Esophagus squamous epithelium (tissue), 5 donors: ENCODE measurements at regions not wholly inside any gene's neighbourhood (a gene's known extent, or its start where the extent isn't known, plus 50 kb on each side); places are given as distances from the start of the nearest gene placed in this dataset.
A peak's percentile ranks its signal among the peaks of the same experiment; 100 is the strongest.

Experiments
- DNase-seq: peaks from one replicate; lab custom pipeline; 2025; lab: John Stamatoyannopoulos, UW
- H3K27ac ChIP-seq, 4 donors: fragments of 200-600 bp; sonication (generic); one replicate each; pipeline ENCODE4 v1.5.1; 2016 to 2019; ENCODE audit warnings: mild to moderate bottlenecking in 1 of 4
- H3K27me3 ChIP-seq, 4 donors: fragments of 200-600 bp; sonication (generic); 1 replicate in 3 of 4; 2 replicates in 1 of 4; pipeline versions ENCODE4 v1.5.1 to v1.6.0; 2017 to 2021; ENCODE audit warnings: antibody characterized with exemption in 1 of 4
- H3K36me3 ChIP-seq, 3 donors: fragments of 200-600 bp; sonication (generic); one replicate each; pipeline ENCODE4 v1.5.1; 2016 to 2019
- H3K4me1 ChIP-seq, 3 donors: fragments of 200-600 bp; sonication (generic); one replicate each; pipeline ENCODE4 v1.5.1; 2017 to 2019
- H3K4me3 ChIP-seq, 4 donors: fragments of 200-600 bp; sonication (generic); 1 replicate in 3 of 4; 2 replicates in 1 of 4; pipeline ENCODE4 v1.5.1; 2016 to 2019; ENCODE audit warnings: mild to moderate bottlenecking in 2 of 4, moderate library complexity in 1 of 4
- H3K9me3 ChIP-seq, 3 donors: fragments of 200-600 bp; sonication (generic); one replicate each; pipeline ENCODE4 v1.5.1; 2016 to 2019
- POLR2A ChIP-seq, 4 donors: fragments of 450-650 bp; IDR thresholded peaks; one replicate each; pipeline ENCODE4 v1.6.1; 2017; ENCODE audit warnings: antibody characterized with exemption in 4 of 4, mild to moderate bottlenecking in 4 of 4, moderate library complexity in 3 of 4
- WGBS, 2 donors: methylation state at CpG; one replicate each; pipeline ENCODE4 v1.1.5; 2018; 5-methylcytosine and 5-hydroxymethylcytosine counted together
- intact Hi-C: fragments of 100-400 bp; cut with DNase I; formaldehyde crosslinking; loops from one replicate; pipeline ENCODE4 v1.15.0; 2022
- TF ChIP-seq, protein P1 (sequence below), 6 experiments: fragments of 450-650 bp in 4 of 6; fragments of 200-600 bp in 2 of 6; sonication (generic) in 2 of 6; IDR thresholded peaks; one replicate each; pipeline ENCODE4 v1.5.1; 2016 to 2019; ENCODE audit warnings: antibody characterized with exemption in 6 of 6, mild to moderate bottlenecking in 4 of 6, moderate library complexity in 4 of 6
- donor health status: DM: yes; HTN: yes; CAD: no.

DNA sequence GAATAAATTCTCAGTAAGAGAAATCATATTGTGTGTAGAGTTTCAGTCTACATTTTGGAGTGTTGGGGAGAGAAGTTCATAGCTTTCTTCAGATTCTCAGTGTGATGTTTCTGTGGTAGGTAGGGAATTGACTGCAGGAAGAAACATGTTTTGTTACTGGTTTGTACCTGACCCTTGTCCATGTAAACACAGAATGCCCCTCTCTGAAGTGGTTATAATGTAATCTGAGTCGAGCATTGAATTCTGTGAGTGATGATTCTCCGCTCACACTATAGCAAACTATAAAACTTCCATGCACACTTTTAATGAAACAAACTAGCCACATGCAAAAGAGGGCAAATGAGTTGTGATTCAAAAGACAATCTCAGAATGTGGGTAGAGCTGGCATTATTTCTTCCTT is 433.2 kb downstream of the USP25 start:
- H3K4me1 ChIP-seq, result no peaks in the 10 kb centered on the region
- no peaks in the 10 kb centered on the region for H3K9me3 ChIP-seq
- no peaks in the 10 kb centered on the region for H3K27me3 ChIP-seq
- TF ChIP-seq POLR2A (IDR thresholded peaks at IDR 0.05), result no peak
- TF ChIP-seq, protein P1, sequence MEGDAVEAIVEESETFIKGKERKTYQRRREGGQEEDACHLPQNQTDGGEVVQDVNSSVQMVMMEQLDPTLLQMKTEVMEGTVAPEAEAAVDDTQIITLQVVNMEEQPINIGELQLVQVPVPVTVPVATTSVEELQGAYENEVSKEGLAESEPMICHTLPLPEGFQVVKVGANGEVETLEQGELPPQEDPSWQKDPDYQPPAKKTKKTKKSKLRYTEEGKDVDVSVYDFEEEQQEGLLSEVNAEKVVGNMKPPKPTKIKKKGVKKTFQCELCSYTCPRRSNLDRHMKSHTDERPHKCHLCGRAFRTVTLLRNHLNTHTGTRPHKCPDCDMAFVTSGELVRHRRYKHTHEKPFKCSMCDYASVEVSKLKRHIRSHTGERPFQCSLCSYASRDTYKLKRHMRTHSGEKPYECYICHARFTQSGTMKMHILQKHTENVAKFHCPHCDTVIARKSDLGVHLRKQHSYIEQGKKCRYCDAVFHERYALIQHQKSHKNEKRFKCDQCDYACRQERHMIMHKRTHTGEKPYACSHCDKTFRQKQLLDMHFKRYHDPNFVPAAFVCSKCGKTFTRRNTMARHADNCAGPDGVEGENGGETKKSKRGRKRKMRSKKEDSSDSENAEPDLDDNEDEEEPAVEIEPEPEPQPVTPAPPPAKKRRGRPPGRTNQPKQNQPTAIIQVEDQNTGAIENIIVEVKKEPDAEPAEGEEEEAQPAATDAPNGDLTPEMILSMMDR (IDR thresholded peaks at IDR 0.05), result no peak
- intact Hi-C loops, result no loop called here
- H3K36me3 ChIP-seq, result no peaks in the 10 kb centered on the region
- 74 to 75% methylated on average over 2 of the region's 2 CpGs for WGBS, 2 donors
- no peak for DNase-seq
- no peak overlapping the region for H3K27ac ChIP-seq
- no peak overlapping the region for H3K4me3 ChIP-seq

DNA sequence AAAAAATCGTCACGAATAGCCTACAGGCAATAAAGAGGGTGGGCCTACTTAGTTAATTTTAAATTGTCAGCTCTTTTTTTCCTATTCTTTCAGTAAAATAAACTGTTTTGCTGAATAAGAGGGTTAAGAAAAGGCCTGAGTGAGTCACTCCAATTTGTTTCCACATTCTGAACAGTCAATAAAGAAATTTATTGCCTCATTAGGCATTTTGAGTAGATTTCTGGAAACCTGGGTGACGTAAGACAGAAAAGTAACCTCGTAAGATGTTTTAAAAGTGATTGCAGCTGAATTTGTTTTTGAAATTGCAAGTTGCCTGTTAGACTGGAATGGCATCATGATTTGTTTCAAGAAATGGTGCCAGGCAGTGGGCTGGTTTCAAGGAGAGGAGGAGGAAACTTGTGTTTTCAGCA is 439.3 kb downstream of the USP25 start:
- DNase-seq, result no peak
- peaks cover 0 to 15% (median 0%) of the 10 kb centered on the region in 3 donors for H3K4me1 ChIP-seq
- 33 to 34% methylated on average over 4 of the region's 4 CpGs for WGBS, 2 donors
- H3K4me3 ChIP-seq, result no peak overlapping the region
- H3K27ac ChIP-seq, result peak overlapping the region in 2 of 4 donors; percentile 3 to 40
- TF ChIP-seq POLR2A (IDR thresholded peaks at IDR 0.05), result no peak
- TF ChIP-seq, protein P1 (IDR thresholded peaks at IDR 0.05), result no peak
- H3K36me3 ChIP-seq, result no peaks in the 10 kb centered on the region
- intact Hi-C loops, result no loop called here
- H3K27me3 ChIP-seq, result no peaks in the 10 kb centered on the region
- no peaks in the 10 kb centered on the region for H3K9me3 ChIP-seq

DNA sequence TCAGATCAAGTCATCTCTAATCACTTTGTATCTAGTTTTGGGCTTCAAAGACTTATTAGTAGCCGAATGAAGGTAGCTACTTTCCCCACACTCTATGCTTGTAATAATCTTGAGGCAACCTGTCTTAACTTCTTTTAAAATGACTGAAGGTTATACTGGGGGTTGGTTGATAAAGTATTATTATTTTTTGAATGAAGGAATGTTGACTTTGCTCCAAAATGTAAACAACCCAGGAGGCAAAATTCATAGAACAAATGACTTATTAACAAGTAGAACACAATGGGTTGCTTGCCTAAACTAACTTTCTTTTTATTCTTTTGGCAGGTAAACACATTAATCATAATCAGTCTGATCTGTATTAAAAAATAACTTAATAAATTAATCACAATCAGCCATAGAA is 440.0 kb downstream of the USP25 start:
- DNase-seq, result no peak
- 50 to 69% methylated on average over 1 of the region's 1 CpG for WGBS, 2 donors
- H3K27me3 ChIP-seq, result no peaks in the 10 kb centered on the region
- H3K27ac ChIP-seq, result peak overlapping the region in 2 of 4 donors; percentile 3 to 40
- H3K36me3 ChIP-seq, result no peaks in the 10 kb centered on the region
- peaks cover 0 to 15% (median 0%) of the 10 kb centered on the region in 3 donors for H3K4me1 ChIP-seq
- H3K4me3 ChIP-seq, result no peak overlapping the region
- no peaks in the 10 kb centered on the region for H3K9me3 ChIP-seq
- intact Hi-C loops, result no loop called here
- TF ChIP-seq, protein P1 (IDR thresholded peaks at IDR 0.05), result no peak
- TF ChIP-seq POLR2A (IDR thresholded peaks at IDR 0.05), result no peak

DNA sequence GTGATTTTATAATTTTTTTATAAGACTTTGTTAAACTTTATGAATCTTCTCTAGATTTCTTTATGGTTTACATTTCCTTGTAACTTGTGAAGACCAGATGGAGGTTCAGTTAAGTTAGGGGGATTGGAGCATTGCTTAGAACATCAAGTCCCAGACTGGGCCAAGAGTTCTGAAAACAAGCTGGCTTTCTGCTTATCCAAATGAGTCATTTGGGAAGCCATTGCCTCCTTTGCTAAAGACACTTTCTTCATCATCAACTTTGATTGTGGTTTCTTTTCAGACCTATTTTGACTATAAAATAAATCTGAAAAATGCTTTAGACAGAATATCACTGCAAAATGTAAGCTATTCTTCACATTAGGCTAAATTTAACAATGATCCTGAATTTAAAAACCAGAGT is 446.8 kb downstream of the USP25 start:
- Histone ChIP-seq H3K27ac (no peak overlapping the region), H3K36me3 (no peaks in the 10 kb centered on the region), H3K4me3 (no peak overlapping the region), H3K4me1 (no peaks in the 10 kb centered on the region), H3K27me3 (no peaks in the 10 kb centered on the region), H3K9me3 (no peaks in the 10 kb centered on the region)
- no peak for DNase-seq
- intact Hi-C loops, result no loop called here
- TF ChIP-seq, protein P1 (IDR thresholded peaks at IDR 0.05), result no peak
- no peak for TF ChIP-seq POLR2A (IDR thresholded peaks at IDR 0.05)

DNA sequence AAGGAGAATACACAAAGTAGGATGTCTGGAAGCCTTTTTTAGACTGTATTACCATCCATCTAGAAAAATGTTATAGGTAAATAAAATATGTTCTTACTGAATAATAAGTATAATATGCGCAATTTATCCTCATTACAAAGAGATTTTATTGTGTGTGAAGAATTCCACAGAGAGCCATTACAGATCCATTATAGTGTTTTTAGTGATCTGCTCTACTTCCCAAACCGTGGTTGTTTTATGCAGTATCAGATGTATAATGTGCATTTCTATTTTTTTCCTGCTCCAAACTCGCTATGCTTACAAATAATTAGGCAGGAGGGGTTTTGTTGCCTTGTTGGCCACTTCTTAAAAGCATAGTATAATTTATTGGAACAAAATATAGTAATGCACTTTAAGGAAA is 447.8 kb downstream of the USP25 start:
- Histone ChIP-seq H3K27me3 (no peaks in the 10 kb centered on the region), H3K4me3 (no peak overlapping the region), H3K36me3 (no peaks in the 10 kb centered on the region), H3K9me3 (no peaks in the 10 kb centered on the region), H3K4me1 (no peaks in the 10 kb centered on the region), H3K27ac (no peak overlapping the region)
- 77 to 83% methylated on average over 3 of the region's 3 CpGs for WGBS, 2 donors
- DNase-seq, result no peak
- TF ChIP-seq, protein P1 (IDR thresholded peaks at IDR 0.05), result no peak
- no peak for TF ChIP-seq POLR2A (IDR thresholded peaks at IDR 0.05)
- intact Hi-C loops, result no loop called here
